ENCODE measurements at regions not wholly inside any gene's neighbourhood (a gene's known extent, or its start where the extent isn't known, plus 50 kb on each side); places are given as distances from the start of the nearest gene placed in this dataset.

- Histone ChIP-seq H3K9ac (ENCODE audit: low read depth in 1 of 2, low read length in 2 of 2) (no peak overlapping the region), H3K27me3 (ENCODE audit: control insufficient read depth in 2 of 2, insufficient read depth in 2 of 2, low read length in 2 of 2) (no peaks in the 10 kb centered on the region), H3K4me1 (ENCODE audit: control insufficient read depth in 2 of 2, insufficient read depth in 2 of 2, low read length in 2 of 2) (no peaks in the 10 kb centered on the region), H3K36me3 (ENCODE audit: control insufficient read depth in 2 of 2, insufficient read depth in 2 of 2, low read length in 2 of 2) (no peaks in the 10 kb centered on the region), H3K27ac (ENCODE audit: low read depth in 2 of 2, low read length in 2 of 2) (no peak overlapping the region), H3K9me3 (ENCODE audit: control insufficient read depth in 2 of 2, low read length in 2 of 2) (no peaks in the 10 kb centered on the region), H3K4me3 (ENCODE audit: low read length in 2 of 2) (no peak overlapping the region)
These were observed 102.5 kb upstream of the TARDBP start for GRCh38 chr1:10909697-10910680.

GRCh38 chr1:10910681-10911489 is 101.6 kb upstream of the TARDBP start:
- no peak overlapping the region for H3K27ac ChIP-seq (ENCODE audit: low read depth in 2 of 2, low read length in 2 of 2)
- H3K4me1 ChIP-seq (ENCODE audit: control insufficient read depth in 2 of 2, insufficient read depth in 2 of 2, low read length in 2 of 2): no peaks in the 10 kb centered on the region
- H3K27me3 ChIP-seq (ENCODE audit: control insufficient read depth in 2 of 2, insufficient read depth in 2 of 2, low read length in 2 of 2): no peaks in the 10 kb centered on the region
- no peak overlapping the region for H3K9ac ChIP-seq (ENCODE audit: low read depth in 1 of 2, low read length in 2 of 2)
- no peak overlapping the region for H3K4me3 ChIP-seq (ENCODE audit: low read length in 2 of 2)
- H3K36me3 ChIP-seq (ENCODE audit: control insufficient read depth in 2 of 2, insufficient read depth in 2 of 2, low read length in 2 of 2): no peaks in the 10 kb centered on the region
- no peaks in the 10 kb centered on the region for H3K9me3 ChIP-seq (ENCODE audit: control insufficient read depth in 2 of 2, low read length in 2 of 2)

GRCh38 chr1:10911490-10912166 is 100.8 kb upstream of the TARDBP start:
- Histone ChIP-seq H3K4me3 (ENCODE audit: low read length in 2 of 2) (no peak overlapping the region), H3K4me1 (ENCODE audit: control insufficient read depth in 2 of 2, insufficient read depth in 2 of 2, low read length in 2 of 2) (no peaks in the 10 kb centered on the region), H3K9me3 (ENCODE audit: control insufficient read depth in 2 of 2, low read length in 2 of 2) (no peaks in the 10 kb centered on the region), H3K36me3 (ENCODE audit: control insufficient read depth in 2 of 2, insufficient read depth in 2 of 2, low read length in 2 of 2) (no peaks in the 10 kb centered on the region), H3K9ac (ENCODE audit: low read depth in 1 of 2, low read length in 2 of 2) (no peak overlapping the region), H3K27me3 (ENCODE audit: control insufficient read depth in 2 of 2, insufficient read depth in 2 of 2, low read length in 2 of 2) (no peaks in the 10 kb centered on the region), H3K27ac (ENCODE audit: low read depth in 2 of 2, low read length in 2 of 2) (no peak overlapping the region)

- H3K27ac ChIP-seq (ENCODE audit: low read depth in 2 of 2, low read length in 2 of 2): no peak overlapping the region
- no peaks in the 10 kb centered on the region for H3K27me3 ChIP-seq (ENCODE audit: control insufficient read depth in 2 of 2, insufficient read depth in 2 of 2, low read length in 2 of 2)
- no peaks in the 10 kb centered on the region for H3K4me1 ChIP-seq (ENCODE audit: control insufficient read depth in 2 of 2, insufficient read depth in 2 of 2, low read length in 2 of 2)
- no peaks in the 10 kb centered on the region for H3K36me3 ChIP-seq (ENCODE audit: control insufficient read depth in 2 of 2, insufficient read depth in 2 of 2, low read length in 2 of 2)
- no peak overlapping the region for H3K4me3 ChIP-seq (ENCODE audit: low read length in 2 of 2)
- no peak overlapping the region for H3K9ac ChIP-seq (ENCODE audit: low read depth in 1 of 2, low read length in 2 of 2)
- H3K9me3 ChIP-seq (ENCODE audit: control insufficient read depth in 2 of 2, low read length in 2 of 2): no peaks in the 10 kb centered on the region
These were observed 100.0 kb upstream of the TARDBP start for GRCh38 chr1:10912441-10912840.

- H3K9me3 ChIP-seq (ENCODE audit: control insufficient read depth in 2 of 2, low read length in 2 of 2): no peaks in the 10 kb centered on the region
- peaks cover 5 to 7% of the 10 kb centered on the region in 2 donors for H3K27me3 ChIP-seq (ENCODE audit: control insufficient read depth in 2 of 2, insufficient read depth in 2 of 2, low read length in 2 of 2)
- no peak overlapping the region for H3K9ac ChIP-seq (ENCODE audit: low read depth in 1 of 2, low read length in 2 of 2)
- H3K27ac ChIP-seq (ENCODE audit: low read depth in 2 of 2, low read length in 2 of 2): no peak overlapping the region
- no peaks in the 10 kb centered on the region for H3K4me1 ChIP-seq (ENCODE audit: control insufficient read depth in 2 of 2, insufficient read depth in 2 of 2, low read length in 2 of 2)
- no peaks in the 10 kb centered on the region for H3K36me3 ChIP-seq (ENCODE audit: control insufficient read depth in 2 of 2, insufficient read depth in 2 of 2, low read length in 2 of 2)
- no peak overlapping the region for H3K4me3 ChIP-seq (ENCODE audit: low read length in 2 of 2)
These were observed 98.4 kb upstream of the TARDBP start for GRCh38 chr1:10914056-10914455.

GRCh38 chr1:10915594-10915993 is 96.9 kb upstream of the TARDBP start:
- no peak overlapping the region for H3K4me3 ChIP-seq (ENCODE audit: low read length in 2 of 2)
- H3K27ac ChIP-seq (ENCODE audit: low read depth in 2 of 2, low read length in 2 of 2): no peak overlapping the region

GRCh38 chr1:10916311-10916710 is 96.1 kb upstream of the TARDBP start:
- Histone ChIP-seq H3K9me3 (ENCODE audit: control insufficient read depth in 2 of 2, low read length in 2 of 2) (no peaks in the 10 kb centered on the region), H3K36me3 (ENCODE audit: control insufficient read depth in 2 of 2, insufficient read depth in 2 of 2, low read length in 2 of 2) (no peaks in the 10 kb centered on the region), H3K27me3 (ENCODE audit: control insufficient read depth in 2 of 2, insufficient read depth in 2 of 2, low read length in 2 of 2) (peaks cover 5 to 7% of the 10 kb centered on the region in 2 donors), H3K4me1 (ENCODE audit: control insufficient read depth in 2 of 2, insufficient read depth in 2 of 2, low read length in 2 of 2) (no peaks in the 10 kb centered on the region), H3K27ac (ENCODE audit: low read depth in 2 of 2, low read length in 2 of 2) (no peak overlapping the region), H3K4me3 (ENCODE audit: low read length in 2 of 2) (no peak overlapping the region), H3K9ac (ENCODE audit: low read depth in 1 of 2, low read length in 2 of 2) (no peak overlapping the region)

More at GRCh38 chr1:10915594-10915993, 96.9 kb upstream of the TARDBP start:
- peaks cover 5 to 7% of the 10 kb centered on the region in 2 donors for H3K27me3 ChIP-seq (ENCODE audit: control insufficient read depth in 2 of 2, insufficient read depth in 2 of 2, low read length in 2 of 2)
- H3K9ac ChIP-seq (ENCODE audit: low read depth in 1 of 2, low read length in 2 of 2): no peak overlapping the region
- H3K9me3 ChIP-seq (ENCODE audit: control insufficient read depth in 2 of 2, low read length in 2 of 2): no peaks in the 10 kb centered on the region
- H3K36me3 ChIP-seq (ENCODE audit: control insufficient read depth in 2 of 2, insufficient read depth in 2 of 2, low read length in 2 of 2): no peaks in the 10 kb centered on the region
- H3K4me1 ChIP-seq (ENCODE audit: control insufficient read depth in 2 of 2, insufficient read depth in 2 of 2, low read length in 2 of 2): no peaks in the 10 kb centered on the region

- no peak overlapping the region for H3K9ac ChIP-seq (ENCODE audit: low read depth in 1 of 2, low read length in 2 of 2)
These were observed 95.5 kb upstream of the TARDBP start for GRCh38 chr1:10916991-10917390.

GRCh38 chr1:10917513-10918454 is 94.7 kb upstream of the TARDBP start:
- Histone ChIP-seq H3K4me1 (ENCODE audit: control insufficient read depth in 2 of 2, insufficient read depth in 2 of 2, low read length in 2 of 2) (no peaks in the 10 kb centered on the region), H3K27ac (ENCODE audit: low read depth in 2 of 2, low read length in 2 of 2) (no peak overlapping the region), H3K36me3 (ENCODE audit: control insufficient read depth in 2 of 2, insufficient read depth in 2 of 2, low read length in 2 of 2) (no peaks in the 10 kb centered on the region), H3K9me3 (ENCODE audit: control insufficient read depth in 2 of 2, low read length in 2 of 2) (no peaks in the 10 kb centered on the region), H3K27me3 (ENCODE audit: control insufficient read depth in 2 of 2, insufficient read depth in 2 of 2, low read length in 2 of 2) (peaks cover 5 to 7% of the 10 kb centered on the region in 2 donors), H3K9ac (ENCODE audit: low read depth in 1 of 2, low read length in 2 of 2) (no peak overlapping the region), H3K4me3 (ENCODE audit: low read length in 2 of 2) (no peak overlapping the region)

More at GRCh38 chr1:10916991-10917390, 95.5 kb upstream of the TARDBP start:
- Histone ChIP-seq H3K27ac (ENCODE audit: low read depth in 2 of 2, low read length in 2 of 2) (no peak overlapping the region), H3K36me3 (ENCODE audit: control insufficient read depth in 2 of 2, insufficient read depth in 2 of 2, low read length in 2 of 2) (no peaks in the 10 kb centered on the region), H3K9me3 (ENCODE audit: control insufficient read depth in 2 of 2, low read length in 2 of 2) (no peaks in the 10 kb centered on the region), H3K27me3 (ENCODE audit: control insufficient read depth in 2 of 2, insufficient read depth in 2 of 2, low read length in 2 of 2) (peaks cover 5 to 7% of the 10 kb centered on the region in 2 donors), H3K4me1 (ENCODE audit: control insufficient read depth in 2 of 2, insufficient read depth in 2 of 2, low read length in 2 of 2) (no peaks in the 10 kb centered on the region), H3K4me3 (ENCODE audit: low read length in 2 of 2) (no peak overlapping the region)
